Astrocyte of the cerebellum (primary cell): ENCODE measurements at regions not wholly inside any gene's neighbourhood (a gene's known extent, or its start where the extent isn't known, plus 50 kb on each side); places are given as distances from the start of the nearest gene placed in this dataset.
"Not testable (repeated sequence)": the region's sequence is repeated elsewhere in the genome, so short reads cannot be mapped to it uniquely, and the experiment has no call there.

ENCODE experiments used
- DNase-seq: peaks from one replicate; pipeline ENCODE4 v3.0.0-alpha.2; 2011; ENCODE audit warnings: low read depth
- H3K4me3 ChIP-seq: 2 replicates; pipeline ENCODE4 v1.5.1; 2011; ENCODE audit warnings: mild to moderate bottlenecking, low read depth, low read length, moderate library complexity
- CTCF ChIP-seq: IDR thresholded peaks from 2 replicates; pipeline ENCODE4 v1.5.1; 2012; ENCODE audit warnings: low read length, low read depth, moderate library complexity, mild to moderate bottlenecking; ENCODE audit errors: missing control alignments
- in situ Hi-C: cut with HindIII; loops from 2 replicates; pipeline ENCODE4 v1.10.0; 2017; ENCODE audit warnings: low sequenced_read_pairs

- TF ChIP-seq CTCF = no peak
- in situ Hi-C loops = no loop called here
- no peak for DNase-seq
- H3K4me3 ChIP-seq = no peak overlapping the region
Observed at GRCh38 chr4:64747919-64748715, 338.9 kb upstream of the TECRL start.

GRCh38 chr4:64738240-64738639 lies 329.0 kb upstream of the TECRL start:
- no peak overlapping the region for H3K4me3 ChIP-seq
- no peak for DNase-seq
- no peak for TF ChIP-seq CTCF
- in situ Hi-C loops = no loop called here

- H3K4me3 ChIP-seq, DNase-seq, in situ Hi-C loops: not testable (repeated sequence)
Observed at GRCh38 chr4:64737854-64738138, 328.5 kb upstream of the TECRL start.

GRCh38 chr4:64737026-64737853 lies 328.0 kb upstream of the TECRL start:
- in situ Hi-C loops = no loop called here
- no peak overlapping the region for H3K4me3 ChIP-seq
- no peak for TF ChIP-seq CTCF
- DNase-seq = no peak

- DNase-seq = no peak
- no peak for TF ChIP-seq CTCF
- in situ Hi-C loops = no loop called here
- no peak overlapping the region for H3K4me3 ChIP-seq
Observed at GRCh38 chr4:64729561-64729960, 320.3 kb upstream of the TECRL start.

GRCh38 chr4:64727960-64728359 lies 318.7 kb upstream of the TECRL start:
- DNase-seq = no peak
- no peak overlapping the region for H3K4me3 ChIP-seq
- in situ Hi-C loops = no loop called here
- no peak for TF ChIP-seq CTCF

GRCh38 chr4:64727391-64727790 lies 318.1 kb upstream of the TECRL start:
- DNase-seq, in situ Hi-C loops, H3K4me3 ChIP-seq: not testable (repeated sequence)
